Neural cell (in vitro differentiated cells): ENCODE measurements at regions not wholly inside any gene's neighbourhood (a gene's known extent, or its start where the extent isn't known, plus 50 kb on each side); places are given as distances from the start of the nearest gene placed in this dataset.

Experiments
- H2AFZ ChIP-seq: fragments of 200-600, 300-800 bp; sonication (generic), shearing (Covaris generic); 2 replicates; pipeline ENCODE4 v1.6.0; 2014; ENCODE audit warnings: low read depth, mild to moderate bottlenecking, antibody characterized with exemption, low read length, moderate library complexity
- H3F3A ChIP-seq: fragments of 200-600 bp; shearing (Covaris generic); 2 replicates; pipeline ENCODE4 v1.6.1; 2016; ENCODE audit warnings: mild to moderate bottlenecking, moderate library complexity, mixed read lengths, antibody characterized with exemption, low read length; ENCODE audit not compliant: insufficient read depth, poor library complexity, severe bottlenecking
- H3K27ac ChIP-seq: fragments of 200-600, 300-800 bp; sonication (generic), shearing (Covaris generic); 2 replicates; pipeline ENCODE4 v1.5.1; 2014; ENCODE audit warnings: mild to moderate bottlenecking, low read length, moderate library complexity
- H3K27me3 ChIP-seq: fragments of 300-800, 200-600 bp; sonication (generic), shearing (Covaris generic); 2 replicates; pipeline ENCODE4 v1.6.0; 2014; ENCODE audit warnings: mild to moderate bottlenecking, low read depth, low read length, moderate library complexity; ENCODE audit not compliant: insufficient read depth
- H3K36me3 ChIP-seq: fragments of 300-800, 200-600 bp; sonication (generic), shearing (Covaris generic); 2 replicates; pipeline ENCODE4 v1.5.1; 2014; ENCODE audit warnings: mild to moderate bottlenecking, antibody characterized with exemption, low read length, moderate library complexity; ENCODE audit not compliant: insufficient read depth
- H3K4me2 ChIP-seq: fragments of 300-800, 200-600 bp; sonication (generic), shearing (Covaris generic); 2 replicates; pipeline ENCODE4 v1.6.0; 2014; ENCODE audit warnings: mild to moderate bottlenecking, low read length
- H3K4me3 ChIP-seq: fragments of 300-800, 200-600 bp; sonication (generic), shearing (Covaris generic); 2 replicates; pipeline ENCODE4 v1.5.1; 2014; ENCODE audit warnings: mild to moderate bottlenecking, low read length, moderate library complexity
- H3K79me2 ChIP-seq: fragments of 200-600 bp; shearing (Covaris generic); replicated peaks from 2 replicates; pipeline ENCODE4 v1.6.0; 2014; ENCODE audit warnings: mild to moderate bottlenecking, low read length, moderate library complexity; ENCODE audit not compliant: insufficient read depth
- H3K9ac ChIP-seq: fragments of 300-800, 200-600 bp; sonication (generic), shearing (Covaris generic); 2 replicates; pipeline ENCODE4 v1.6.1; 2016; ENCODE audit warnings: mild to moderate bottlenecking, low read length, mixed read lengths
- H3K9me2 ChIP-seq: fragments of 200-600 bp; shearing (Covaris generic); 2 replicates; pipeline ENCODE4 v1.6.1; 2016; ENCODE audit warnings: mild to moderate bottlenecking, low read length, mixed read lengths; ENCODE audit not compliant: insufficient read depth
- H3K9me3 ChIP-seq: fragments of 200-600, 300-800 bp; sonication (generic), shearing (Covaris generic); 2 replicates; pipeline ENCODE4 v1.6.1; 2016; ENCODE audit warnings: mild to moderate bottlenecking, mixed run types, low read length, moderate library complexity, mixed read lengths
- H4K20me1 ChIP-seq: fragments of 200-600 bp; shearing (Covaris generic); 2 replicates; pipeline ENCODE4 v1.6.1; 2016; ENCODE audit warnings: mild to moderate bottlenecking, mixed run types; ENCODE audit not compliant: insufficient read depth
- CTCF ChIP-seq: fragments of 450-650 bp; IDR thresholded peaks from 2 replicates; pipeline ENCODE4 v1.5.1; 2014; ENCODE audit warnings: antibody characterized with exemption, mild to moderate bottlenecking, moderate library complexity; ENCODE audit not compliant: poor library complexity, severe bottlenecking
- EP300 ChIP-seq: fragments of 450-650 bp; conservative IDR thresholded peaks from 2 replicates; pipeline ENCODE4 v1.6.1; 2014; ENCODE audit warnings: antibody characterized with exemption, mild to moderate bottlenecking, moderate library complexity; ENCODE audit not compliant: poor library complexity, severe bottlenecking
- EZH2 ChIP-seq: fragments of 200-600, 300-800 bp; shearing (Covaris generic), sonication (generic); IDR thresholded peaks from 2 replicates; pipeline ENCODE4 v1.6.1; 2014; ENCODE audit warnings: antibody characterized with exemption, low read length, borderline replicate concordance, mild to moderate bottlenecking; ENCODE audit not compliant: insufficient read depth, poor library complexity, severe bottlenecking
- MXI1 ChIP-seq: fragments of 450-650 bp; conservative IDR thresholded peaks from 2 replicates; pipeline ENCODE4 v1.6.1; 2014; ENCODE audit warnings: antibody characterized with exemption, mild to moderate bottlenecking; ENCODE audit not compliant: poor library complexity, severe bottlenecking
- POLR2AphosphoS5 ChIP-seq: IDR thresholded peaks from 2 replicates; pipeline ENCODE4 v1.6.1; 2012
- RAD21 ChIP-seq: fragments of 450-650 bp; conservative IDR thresholded peaks from 2 replicates; pipeline ENCODE4 v1.6.1; 2014; ENCODE audit warnings: antibody characterized with exemption, mild to moderate bottlenecking, moderate library complexity
- SMC3 ChIP-seq: fragments of 450-650 bp; conservative IDR thresholded peaks from 2 replicates; pipeline ENCODE4 v1.6.1; 2014; ENCODE audit warnings: antibody characterized with exemption, mild to moderate bottlenecking, moderate library complexity; ENCODE audit not compliant: poor library complexity
- TAF1 ChIP-seq: IDR thresholded peaks from 2 replicates; pipeline ENCODE4 v1.6.1; 2012; ENCODE audit warnings: low read depth
- TF ChIP-seq, protein P1 (sequence below): IDR thresholded peaks from 2 replicates; pipeline ENCODE4 v1.6.1; 2012; ENCODE audit warnings: borderline replicate concordance

GRCh38 chr5:120354126-120354525 is 110.0 kb upstream of the PRR16 start:
- no peak for TF ChIP-seq EP300
- TF ChIP-seq, protein P1, sequence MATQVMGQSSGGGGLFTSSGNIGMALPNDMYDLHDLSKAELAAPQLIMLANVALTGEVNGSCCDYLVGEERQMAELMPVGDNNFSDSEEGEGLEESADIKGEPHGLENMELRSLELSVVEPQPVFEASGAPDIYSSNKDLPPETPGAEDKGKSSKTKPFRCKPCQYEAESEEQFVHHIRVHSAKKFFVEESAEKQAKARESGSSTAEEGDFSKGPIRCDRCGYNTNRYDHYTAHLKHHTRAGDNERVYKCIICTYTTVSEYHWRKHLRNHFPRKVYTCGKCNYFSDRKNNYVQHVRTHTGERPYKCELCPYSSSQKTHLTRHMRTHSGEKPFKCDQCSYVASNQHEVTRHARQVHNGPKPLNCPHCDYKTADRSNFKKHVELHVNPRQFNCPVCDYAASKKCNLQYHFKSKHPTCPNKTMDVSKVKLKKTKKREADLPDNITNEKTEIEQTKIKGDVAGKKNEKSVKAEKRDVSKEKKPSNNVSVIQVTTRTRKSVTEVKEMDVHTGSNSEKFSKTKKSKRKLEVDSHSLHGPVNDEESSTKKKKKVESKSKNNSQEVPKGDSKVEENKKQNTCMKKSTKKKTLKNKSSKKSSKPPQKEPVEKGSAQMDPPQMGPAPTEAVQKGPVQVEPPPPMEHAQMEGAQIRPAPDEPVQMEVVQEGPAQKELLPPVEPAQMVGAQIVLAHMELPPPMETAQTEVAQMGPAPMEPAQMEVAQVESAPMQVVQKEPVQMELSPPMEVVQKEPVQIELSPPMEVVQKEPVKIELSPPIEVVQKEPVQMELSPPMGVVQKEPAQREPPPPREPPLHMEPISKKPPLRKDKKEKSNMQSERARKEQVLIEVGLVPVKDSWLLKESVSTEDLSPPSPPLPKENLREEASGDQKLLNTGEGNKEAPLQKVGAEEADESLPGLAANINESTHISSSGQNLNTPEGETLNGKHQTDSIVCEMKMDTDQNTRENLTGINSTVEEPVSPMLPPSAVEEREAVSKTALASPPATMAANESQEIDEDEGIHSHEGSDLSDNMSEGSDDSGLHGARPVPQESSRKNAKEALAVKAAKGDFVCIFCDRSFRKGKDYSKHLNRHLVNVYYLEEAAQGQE = no peak
- no peak for TF ChIP-seq CTCF
- no peak for TF ChIP-seq TAF1
- no peak for TF ChIP-seq POLR2AphosphoS5
- no peak for TF ChIP-seq EZH2
- TF ChIP-seq SMC3 = no peak
- no peak for TF ChIP-seq MXI1
- TF ChIP-seq RAD21 = no peak
- H3K4me3 ChIP-seq = no peak overlapping the region
- no peaks in the 10 kb centered on the region for H3K36me3 ChIP-seq
- no peaks in the 10 kb centered on the region for H3K79me2 ChIP-seq
- H3K9ac ChIP-seq = no peak overlapping the region
- no peaks in the 10 kb centered on the region for H4K20me1 ChIP-seq
- no peaks in the 10 kb centered on the region for H3K9me3 ChIP-seq
- no peak overlapping the region for H2AFZ ChIP-seq
- no peaks in the 10 kb centered on the region for H3F3A ChIP-seq
- H3K27ac ChIP-seq = no peak overlapping the region
- no peaks in the 10 kb centered on the region for H3K9me2 ChIP-seq
- no peak overlapping the region for H3K4me2 ChIP-seq
- no peaks in the 10 kb centered on the region for H3K27me3 ChIP-seq

DNA sequence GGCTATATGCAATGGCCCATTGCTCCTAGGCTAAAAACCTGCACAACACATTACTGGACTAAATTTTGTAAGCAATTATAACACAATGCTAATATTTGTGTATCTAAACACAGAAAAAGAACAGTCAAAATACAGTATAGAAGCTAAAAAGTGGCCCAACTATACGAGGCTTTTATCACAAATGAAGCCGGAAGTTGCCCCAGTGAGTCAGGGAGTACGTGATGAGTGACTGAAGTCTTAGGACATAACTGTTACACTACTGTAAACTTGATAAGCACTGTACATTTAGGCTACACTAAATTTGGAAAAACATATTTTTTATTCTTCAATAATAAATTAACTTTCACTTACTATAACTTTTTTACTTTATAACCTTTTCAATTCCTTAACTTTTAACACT is 105.2 kb upstream of the PRR16 start:
- H3K27ac ChIP-seq = no peak overlapping the region
- no peaks in the 10 kb centered on the region for H3F3A ChIP-seq
- H3K4me2 ChIP-seq = no peak overlapping the region
- no peaks in the 10 kb centered on the region for H3K36me3 ChIP-seq
- H3K9ac ChIP-seq = no peak overlapping the region
- H3K9me2 ChIP-seq = no peaks in the 10 kb centered on the region
- no peak overlapping the region for H2AFZ ChIP-seq
- H3K27me3 ChIP-seq = no peaks in the 10 kb centered on the region
- no peaks in the 10 kb centered on the region for H3K9me3 ChIP-seq
- no peak overlapping the region for H3K4me3 ChIP-seq
- TF ChIP-seq TAF1 (no peak), POLR2AphosphoS5 (no peak), EP300 (no peak), EZH2 (no peak), MXI1 (no peak), RAD21 (no peak), SMC3 (no peak), CTCF (no peak)
- TF ChIP-seq, protein P1 = no peak
- no peaks in the 10 kb centered on the region for H4K20me1 ChIP-seq
- H3K79me2 ChIP-seq = no peaks in the 10 kb centered on the region
